PC-3 (cell line): ENCODE measurements at regions not wholly inside any gene's neighbourhood (a gene's known extent, or its start where the extent isn't known, plus 50 kb on each side); places are given as distances from the start of the nearest gene placed in this dataset.

ENCODE experiments used
- CTCF ChIP-seq: fragments of 300-600 bp; sonication (generic); conservative IDR thresholded peaks from 2 replicates; pipeline ENCODE4 v1.5.1; 2017; ENCODE audit warnings: antibody characterized with exemption, low read depth, mild to moderate bottlenecking, low read length
- EZH2 ChIP-seq: fragments of 300-600 bp; sonication (generic); IDR thresholded peaks from one replicate; pipeline ENCODE4 v1.6.1; 2017; ENCODE audit warnings: antibody characterized with exemption, mild to moderate bottlenecking, low read length; ENCODE audit not compliant: unreplicated experiment
- EZH2phosphoT487 ChIP-seq: fragments of 300-600 bp; sonication (generic); IDR thresholded peaks from 2 replicates; pipeline ENCODE4 v1.6.1; 2018; ENCODE audit warnings: mild to moderate bottlenecking, antibody characterized with exemption, low read length, borderline replicate concordance

- TF ChIP-seq EZH2phosphoT487 (no peak), CTCF (no peak), EZH2 (no peak)
These were observed 75.4 kb upstream of the LDLRAD3 start for GRCh38 chr11:35868491-35868890.
